Upper lobe of left lung (tissue), 6 donors: ENCODE measurements at regions not wholly inside any gene's neighbourhood (a gene's known extent, or its start where the extent isn't known, plus 50 kb on each side); places are given as distances from the start of the nearest gene placed in this dataset.

Experiments
- ATAC-seq, 2 donors: fragments of 200-7000 bp; cut with Tn5 transposase; one replicate each; pipeline ENCODE4 v1.9.1; 2022; ENCODE audit warnings: mild to moderate bottlenecking in 2 of 2, moderate library complexity in 2 of 2; ENCODE audit not compliant: low FRiP score in 2 of 2
- DNase-seq, 2 donors: peaks; one replicate each; pipeline ENCODE4 v3.0.0-alpha.2; 2019 to 2020
- H3K27ac ChIP-seq, 4 donors: fragments of 200-600 bp; sonication (generic); one replicate each; pipeline ENCODE4 v1.5.1; 2016 to 2019
- H3K27me3 ChIP-seq, 4 donors: fragments of 200-600 bp; sonication (generic); one replicate each; pipeline ENCODE4 v1.5.1; 2017 to 2019
- H3K36me3 ChIP-seq, 4 donors: fragments of 200-600 bp; sonication (generic); one replicate each; pipeline ENCODE4 v1.5.1; 2016 to 2019
- H3K4me1 ChIP-seq, 4 donors: fragments of 200-600 bp; sonication (generic); one replicate each; pipeline ENCODE4 v1.5.1; 2018 to 2019
- H3K4me3 ChIP-seq, 4 donors: fragments of 200-600 bp; sonication (generic); one replicate each; pipeline ENCODE4 v1.5.1; 2017 to 2019; ENCODE audit warnings: mild to moderate bottlenecking in 2 of 4, moderate library complexity in 1 of 4
- H3K9me3 ChIP-seq, 4 donors: fragments of 200-600 bp; sonication (generic); one replicate each; pipeline ENCODE4 v1.5.1; 2018 to 2019
- EP300 ChIP-seq, 4 donors: sonication (generic); formaldehyde crosslinking; IDR thresholded peaks; one replicate each; pipeline ENCODE4 v1.5.1; 2017; ENCODE audit warnings: antibody characterized with exemption in 4 of 4, control low read depth in 2 of 4
- POLR2A ChIP-seq, 4 donors: fragments of 450-650 bp; IDR thresholded peaks; one replicate each; pipeline ENCODE4 v1.5.1; 2016 to 2017; ENCODE audit warnings: antibody characterized with exemption in 4 of 4, mild to moderate bottlenecking in 2 of 4
- POLR2AphosphoS5 ChIP-seq, 2 donors: sonication (generic); formaldehyde crosslinking; IDR thresholded peaks; one replicate each; pipeline ENCODE4 v1.5.1; 2017; ENCODE audit warnings: antibody characterized with exemption in 2 of 2
- WGBS, 2 donors: methylation state at CpG; one replicate each; pipeline ENCODE4 v1.1.5; 2017 to 2018; 5-methylcytosine and 5-hydroxymethylcytosine counted together
- TF ChIP-seq, protein P1 (sequence below), 6 experiments: fragments of 450-650 bp in 4 of 6; fragments of 200-600 bp in 2 of 6; sonication (generic) in 2 of 6; IDR thresholded peaks; one replicate each; pipeline ENCODE4 v1.5.1; 2016 to 2019; ENCODE audit warnings: antibody characterized with exemption in 6 of 6
- donor health status: DM: no; HTN: no; CAD: no; lungs with moderate emphysema.
- donor health status: DM: no; HTN: yes; CAD: no; lungs with severe emphysema.

DNA sequence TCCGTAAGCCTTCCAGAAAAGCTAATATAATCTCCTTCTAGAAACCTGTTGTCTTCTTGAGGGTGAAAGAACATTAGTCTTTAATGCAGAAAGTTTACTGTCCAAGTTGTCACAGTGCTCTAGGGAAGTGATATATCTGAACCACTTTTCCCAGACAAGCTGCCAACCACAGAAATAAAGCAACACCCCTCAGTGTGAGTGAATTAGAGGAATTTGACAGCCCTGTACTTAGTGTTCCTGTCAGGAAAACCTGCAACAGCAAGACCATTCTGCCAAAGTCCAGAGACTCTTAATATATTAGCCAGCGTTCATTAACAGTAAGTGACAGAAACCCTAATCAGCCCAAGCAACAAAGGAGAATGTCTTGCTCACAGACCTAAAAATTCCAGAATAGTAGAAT lies 137.7 kb downstream of the KATNIP start:
- Histone ChIP-seq H3K4me1 (no peaks in the 10 kb centered on the region), H3K27ac (no peak overlapping the region), H3K4me3 (no peak overlapping the region), H3K36me3 (peaks cover 0 to 12% (median 3%) of the 10 kb centered on the region in 4 donors), H3K27me3 (no peaks in the 10 kb centered on the region), H3K9me3 (no peaks in the 10 kb centered on the region)
- no peak for DNase-seq
- no peak for ATAC-seq
- TF ChIP-seq POLR2A (IDR thresholded peaks at IDR 0.05) (no peak), EP300 (IDR thresholded peaks at IDR 0.05) (no peak), POLR2AphosphoS5 (IDR thresholded peaks at IDR 0.05) (no peak)
- TF ChIP-seq, protein P1, sequence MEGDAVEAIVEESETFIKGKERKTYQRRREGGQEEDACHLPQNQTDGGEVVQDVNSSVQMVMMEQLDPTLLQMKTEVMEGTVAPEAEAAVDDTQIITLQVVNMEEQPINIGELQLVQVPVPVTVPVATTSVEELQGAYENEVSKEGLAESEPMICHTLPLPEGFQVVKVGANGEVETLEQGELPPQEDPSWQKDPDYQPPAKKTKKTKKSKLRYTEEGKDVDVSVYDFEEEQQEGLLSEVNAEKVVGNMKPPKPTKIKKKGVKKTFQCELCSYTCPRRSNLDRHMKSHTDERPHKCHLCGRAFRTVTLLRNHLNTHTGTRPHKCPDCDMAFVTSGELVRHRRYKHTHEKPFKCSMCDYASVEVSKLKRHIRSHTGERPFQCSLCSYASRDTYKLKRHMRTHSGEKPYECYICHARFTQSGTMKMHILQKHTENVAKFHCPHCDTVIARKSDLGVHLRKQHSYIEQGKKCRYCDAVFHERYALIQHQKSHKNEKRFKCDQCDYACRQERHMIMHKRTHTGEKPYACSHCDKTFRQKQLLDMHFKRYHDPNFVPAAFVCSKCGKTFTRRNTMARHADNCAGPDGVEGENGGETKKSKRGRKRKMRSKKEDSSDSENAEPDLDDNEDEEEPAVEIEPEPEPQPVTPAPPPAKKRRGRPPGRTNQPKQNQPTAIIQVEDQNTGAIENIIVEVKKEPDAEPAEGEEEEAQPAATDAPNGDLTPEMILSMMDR (IDR thresholded peaks at IDR 0.05): no peak
- WGBS, 2 donors: 86 to 98% methylated on average over 2 of the region's 2 CpGs

DNA sequence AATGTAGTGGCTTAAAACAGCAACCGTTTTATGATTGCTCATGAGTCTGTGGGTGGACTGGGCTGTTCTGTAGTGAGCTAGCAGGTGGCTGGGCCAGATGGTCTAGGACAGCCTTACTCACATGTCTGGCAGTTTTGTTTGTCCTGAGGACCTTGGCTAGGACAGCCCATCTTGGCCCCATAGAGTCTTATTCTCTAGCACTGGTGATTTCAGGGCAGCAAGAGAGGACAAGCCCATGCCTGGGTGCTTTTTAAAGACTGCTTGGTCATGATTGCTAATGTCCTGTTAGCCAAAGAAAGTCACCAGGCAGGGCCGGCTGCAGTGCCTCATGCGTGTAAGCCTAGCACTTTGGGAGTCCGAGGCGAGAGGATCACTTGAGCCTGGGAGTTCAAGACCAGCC lies 139.8 kb downstream of the KATNIP start:
- Histone ChIP-seq H3K27ac (no peak overlapping the region), H3K4me1 (no peaks in the 10 kb centered on the region), H3K4me3 (no peak overlapping the region), H3K36me3 (no peaks in the 10 kb centered on the region), H3K27me3 (no peaks in the 10 kb centered on the region), H3K9me3 (no peaks in the 10 kb centered on the region)
- 92 to 94% methylated on average over 3 to 5 of the region's 5 CpGs for WGBS, 2 donors
- TF ChIP-seq, protein P1 (IDR thresholded peaks at IDR 0.05): no peak
- TF ChIP-seq POLR2AphosphoS5 (IDR thresholded peaks at IDR 0.05): no peak
- no peak for TF ChIP-seq EP300 (IDR thresholded peaks at IDR 0.05)
- no peak for TF ChIP-seq POLR2A (IDR thresholded peaks at IDR 0.05)
- no peak for DNase-seq
- no peak for ATAC-seq

DNA sequence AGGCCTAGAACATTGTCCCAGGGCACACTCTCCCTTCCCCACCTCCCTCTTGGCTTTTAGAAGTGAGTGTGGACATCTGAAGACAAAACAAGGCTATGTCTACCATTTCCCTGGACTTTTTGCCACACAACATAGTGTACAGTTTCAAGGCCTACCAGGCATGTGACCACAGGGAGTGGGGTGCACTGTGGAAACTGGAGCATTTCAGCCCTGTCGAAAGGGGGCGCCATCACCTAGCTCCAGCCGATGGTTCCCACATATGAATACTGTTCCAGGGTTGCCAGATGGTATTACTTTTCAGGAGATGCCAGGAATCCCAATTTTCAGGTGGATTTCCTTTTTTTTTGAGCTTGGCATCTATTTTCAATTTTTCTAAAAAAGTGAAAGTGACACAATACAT lies 140.7 kb downstream of the KATNIP start:
- ATAC-seq: peak in 1 of 2 donors; percentile 52
- Histone ChIP-seq H3K4me3 (no peak overlapping the region), H3K9me3 (no peaks in the 10 kb centered on the region), H3K4me1 (no peaks in the 10 kb centered on the region), H3K27me3 (no peaks in the 10 kb centered on the region), H3K36me3 (no peaks in the 10 kb centered on the region), H3K27ac (no peak overlapping the region)
- TF ChIP-seq, protein P1 (IDR thresholded peaks at IDR 0.05): peak; percentile 13 to 36 (median 32)
- TF ChIP-seq POLR2AphosphoS5 (IDR thresholded peaks at IDR 0.05): no peak
- DNase-seq: no peak
- 42 to 45% methylated on average over 3 of the region's 3 CpGs for WGBS, 2 donors

DNA sequence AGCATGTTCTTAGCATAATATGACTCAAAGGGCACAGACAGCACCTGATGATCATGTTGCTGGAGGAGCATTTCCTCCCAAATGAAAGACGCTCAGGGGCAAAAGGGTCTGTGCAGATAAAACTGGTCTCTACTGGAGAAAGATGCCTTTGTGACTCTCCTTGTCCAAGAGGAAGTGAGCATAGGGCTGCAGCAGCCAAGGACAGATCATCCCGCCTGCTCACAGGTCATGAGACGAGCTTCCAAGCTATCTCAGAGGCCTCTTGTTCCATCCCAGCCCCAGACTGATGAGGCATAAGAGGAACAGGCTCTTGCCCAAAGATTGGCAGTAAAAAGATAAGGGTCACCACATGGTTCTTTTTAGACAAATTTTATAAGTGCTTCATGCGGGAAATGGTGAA lies 141.8 kb downstream of the KATNIP start:
- H3K9me3 ChIP-seq: no peaks in the 10 kb centered on the region
- WGBS, 2 donors: 90 to 96% methylated on average over 4 of the region's 4 CpGs
- no peak overlapping the region for H3K4me3 ChIP-seq
- DNase-seq: no peak
- H3K27me3 ChIP-seq: no peaks in the 10 kb centered on the region
- TF ChIP-seq POLR2AphosphoS5 (IDR thresholded peaks at IDR 0.05): no peak
- no peak for TF ChIP-seq POLR2A (IDR thresholded peaks at IDR 0.05)
- no peak for TF ChIP-seq EP300 (IDR thresholded peaks at IDR 0.05)
- TF ChIP-seq, protein P1 (IDR thresholded peaks at IDR 0.05): no peak
- ATAC-seq: no peak
- H3K4me1 ChIP-seq: no peaks in the 10 kb centered on the region
- H3K27ac ChIP-seq: no peak overlapping the region
- no peaks in the 10 kb centered on the region for H3K36me3 ChIP-seq

DNA sequence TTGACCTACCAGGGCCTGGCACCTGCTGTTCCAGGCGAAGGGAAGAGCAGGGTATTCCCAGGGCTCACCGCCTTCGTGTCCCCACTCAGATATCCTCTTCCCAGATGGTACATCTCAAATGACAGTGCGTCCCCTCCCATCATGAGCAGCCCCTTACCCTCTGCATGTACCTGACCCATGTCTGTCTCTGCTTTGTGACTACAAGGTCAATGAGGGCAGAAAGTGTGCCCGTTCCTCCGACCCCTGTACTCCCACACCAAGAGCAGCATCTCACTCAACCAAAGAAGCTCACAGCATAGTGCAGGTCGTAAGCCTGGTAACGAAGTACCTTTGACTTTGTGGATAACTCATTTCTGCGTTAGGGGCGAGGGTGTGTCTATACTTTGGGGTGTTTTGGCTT lies 142.6 kb downstream of the KATNIP start:
- H3K27ac ChIP-seq: no peak overlapping the region
- H3K27me3 ChIP-seq: no peaks in the 10 kb centered on the region
- DNase-seq (no peak), ATAC-seq (no peak)
- 96 to 97% methylated on average over 10 of the region's 10 CpGs for WGBS, 2 donors
- no peak overlapping the region for H3K4me3 ChIP-seq
- no peaks in the 10 kb centered on the region for H3K36me3 ChIP-seq
- no peaks in the 10 kb centered on the region for H3K4me1 ChIP-seq
- TF ChIP-seq EP300 (IDR thresholded peaks at IDR 0.05): no peak
- TF ChIP-seq POLR2AphosphoS5 (IDR thresholded peaks at IDR 0.05): no peak
- no peak for TF ChIP-seq POLR2A (IDR thresholded peaks at IDR 0.05)
- TF ChIP-seq, protein P1 (IDR thresholded peaks at IDR 0.05): no peak
- H3K9me3 ChIP-seq: no peaks in the 10 kb centered on the region
